ENCODE measurements at regions not wholly inside any gene's neighbourhood (a gene's known extent, or its start where the extent isn't known, plus 50 kb on each side); places are given as distances from the start of the nearest gene placed in this dataset.
"Not testable (repeated sequence)": the region's sequence is repeated elsewhere in the genome, so short reads cannot be mapped to it uniquely, and the experiment has no call there.

DNA sequence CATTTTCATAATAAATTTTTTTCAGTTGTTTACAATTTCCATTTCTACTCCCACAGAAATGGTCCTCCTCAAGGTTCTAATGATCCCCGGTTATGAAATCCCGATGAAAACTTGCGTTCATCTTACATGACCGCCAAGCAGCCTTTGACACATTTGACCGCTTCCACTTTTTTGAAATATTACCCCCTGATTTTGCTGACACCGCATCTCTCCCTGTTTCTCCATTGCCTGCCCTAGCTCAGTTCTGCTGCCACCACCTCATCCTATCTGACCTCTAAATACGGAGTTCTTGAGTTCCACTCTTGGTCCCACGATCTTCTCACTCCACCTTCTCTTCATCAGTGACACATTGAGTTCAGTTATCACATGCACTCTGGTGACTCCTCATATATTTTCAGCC, 74.1 kb downstream of the SLC35B3 start:
- no peak for DNase-seq

DNA sequence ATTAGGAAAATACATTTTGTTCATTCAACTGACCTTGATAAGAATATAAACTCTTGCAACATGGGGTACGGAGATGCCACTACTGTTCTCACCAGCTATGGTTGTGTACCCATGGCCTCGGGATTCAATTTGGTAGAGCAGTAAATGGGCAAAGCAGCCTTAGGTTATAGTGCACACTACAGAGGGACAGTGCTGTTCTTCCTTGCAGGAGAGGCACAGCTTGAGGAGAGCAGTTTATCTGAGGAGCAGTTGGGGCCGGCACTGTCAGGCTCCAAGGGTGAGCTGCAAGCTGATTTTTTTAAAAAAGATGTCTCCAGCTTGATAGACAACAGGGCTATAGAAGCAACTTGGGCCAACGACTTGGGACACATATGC, 82.4 kb downstream of the SLC35B3 start:
- no peak for DNase-seq

DNA sequence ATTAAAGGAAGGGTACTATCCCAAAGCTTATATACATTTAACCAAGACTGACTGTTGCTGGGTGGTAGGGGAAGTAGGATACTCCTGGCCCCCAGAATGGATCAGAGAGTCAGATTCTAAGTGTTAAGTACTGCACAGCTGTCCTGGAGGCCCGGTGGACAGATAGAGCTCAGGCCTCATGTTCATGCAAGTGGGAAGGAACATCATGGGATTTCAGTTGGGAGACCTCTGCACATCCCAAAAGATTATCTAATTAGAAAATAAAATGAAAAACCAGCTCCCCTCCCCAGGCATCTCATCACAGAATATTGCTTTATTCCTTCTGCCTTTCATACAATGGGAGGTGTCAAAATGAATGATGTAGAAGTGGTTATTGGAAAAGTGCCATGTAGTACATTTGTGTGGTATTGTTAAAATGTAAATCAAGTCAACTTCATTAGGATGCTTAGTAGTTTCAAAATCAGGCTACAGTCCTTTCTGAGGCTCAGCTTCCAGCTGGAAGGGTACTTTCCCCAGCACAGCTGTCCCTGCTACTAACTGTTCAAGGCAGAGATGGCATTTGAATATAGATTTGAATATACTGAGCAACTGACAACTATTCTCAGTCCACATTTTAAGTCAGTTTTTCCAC, 82.9 kb downstream of the SLC35B3 start:
- DNase-seq: no peak

- no peak for DNase-seq
Measured at GRCh38 chr6:8343600-8343999, 91.7 kb downstream of the SLC35B3 start.

- no peak for DNase-seq
Measured at GRCh38 chr6:8342241-8342819, 93.0 kb downstream of the SLC35B3 start.

- no peak for DNase-seq
Measured at GRCh38 chr6:8337147-8337546, 98.2 kb downstream of the SLC35B3 start.

GRCh38 chr6:8336406-8337057, 98.8 kb downstream of the SLC35B3 start:
- no peak for DNase-seq

DNA sequence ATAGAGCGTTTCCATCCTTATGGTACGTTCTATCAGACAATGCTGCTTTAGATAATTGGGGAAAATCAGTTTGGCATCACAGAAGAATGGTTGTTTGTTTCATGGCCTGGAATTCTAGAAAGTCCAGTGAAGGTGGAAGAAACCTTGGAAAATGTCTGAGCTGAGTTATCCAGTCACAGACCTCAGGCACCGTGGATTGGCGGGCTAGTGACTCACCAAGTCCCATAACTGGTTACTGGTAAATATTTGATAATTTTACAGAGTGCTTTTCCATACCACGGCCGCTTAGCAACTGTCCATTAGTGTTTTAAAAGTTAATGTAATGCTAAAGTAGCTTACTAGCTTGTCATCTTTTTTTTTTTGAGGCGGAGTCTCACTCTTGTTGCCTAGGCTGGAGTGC, 99.4 kb downstream of the SLC35B3 start:
- DNase-seq: no peak

DNA sequence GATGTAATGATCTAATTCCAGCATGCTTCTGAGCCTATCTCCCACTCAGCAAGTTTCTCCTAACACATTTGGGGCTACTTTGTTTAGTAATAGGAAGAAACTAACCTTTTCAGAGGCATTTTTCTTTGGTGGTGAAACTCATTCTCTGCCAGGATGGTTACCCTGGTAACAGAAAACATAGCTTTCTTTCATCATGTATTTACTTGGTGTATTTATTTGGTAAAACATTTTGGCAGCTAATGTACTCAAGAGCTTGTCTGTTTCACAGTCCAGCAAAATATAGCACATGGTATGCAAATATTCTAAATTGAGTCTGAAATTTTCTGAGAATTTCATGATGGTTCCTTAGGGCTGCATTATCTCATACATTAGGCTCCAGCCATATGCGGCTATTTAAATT, 100.0 kb downstream of the SLC35B3 start:
- no peak for DNase-seq

DNA sequence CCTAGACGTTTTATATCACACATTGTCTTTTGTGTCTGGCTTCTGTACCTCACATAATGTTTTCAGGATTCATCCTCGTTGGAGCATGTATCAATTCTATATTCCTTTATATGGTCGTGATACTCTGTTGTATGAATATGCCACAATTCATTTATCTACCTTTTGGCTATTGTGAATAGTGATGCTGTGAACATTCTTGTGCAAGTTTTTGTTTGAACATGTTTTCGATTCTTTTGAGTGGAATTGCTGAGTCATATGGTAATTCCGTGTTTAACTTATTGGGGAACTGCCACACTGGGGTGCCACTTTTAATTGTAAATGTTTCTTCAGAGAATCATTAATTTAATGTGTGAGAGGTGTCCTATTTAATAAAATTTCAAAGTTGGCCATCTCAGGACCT, 101.2 kb downstream of the SLC35B3 start:
- DNase-seq: no peak

DNA sequence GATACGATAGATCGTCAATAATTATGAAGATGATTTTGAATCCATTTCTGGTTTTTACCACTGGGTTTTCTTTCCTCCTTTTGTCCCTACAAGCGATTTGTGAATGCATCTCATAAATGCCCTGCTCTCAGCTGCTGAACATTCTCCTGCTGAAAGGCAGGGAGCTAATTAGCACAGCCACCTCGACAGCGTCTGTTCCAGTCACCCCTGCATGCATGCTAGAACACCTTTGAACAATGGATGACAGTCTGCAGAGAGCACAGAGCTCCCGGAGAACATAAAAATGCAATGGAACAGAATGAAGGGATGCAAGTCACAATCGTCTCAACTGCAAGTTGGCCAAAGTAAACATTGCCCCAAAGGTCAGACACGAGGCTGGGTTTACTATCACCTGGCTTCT, 105.8 kb downstream of the SLC35B3 start:
- DNase-seq: no peak

DNA sequence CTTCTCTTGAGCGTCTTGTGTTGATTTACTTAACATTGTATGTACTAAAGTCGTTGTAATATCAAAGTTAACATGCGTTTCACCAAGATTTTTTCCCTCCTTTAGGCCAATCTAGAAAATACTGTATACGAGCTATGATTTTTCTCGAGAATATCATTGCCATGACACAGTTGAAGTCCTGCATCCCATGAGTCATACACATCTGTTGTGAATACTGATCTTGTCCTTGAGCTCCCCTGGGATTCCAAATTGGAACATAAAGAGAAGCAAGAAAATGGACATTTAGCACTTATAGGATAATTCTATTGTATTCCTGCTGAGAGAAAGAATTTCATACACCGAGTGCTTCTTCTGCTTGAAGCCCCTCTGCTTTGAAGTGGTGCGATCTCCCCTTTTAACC, 109.6 kb downstream of the SLC35B3 start:
- DNase-seq: no peak

- DNase-seq: no peak
Measured at GRCh38 chr6:8322659-8323058, 112.7 kb downstream of the SLC35B3 start.

DNA sequence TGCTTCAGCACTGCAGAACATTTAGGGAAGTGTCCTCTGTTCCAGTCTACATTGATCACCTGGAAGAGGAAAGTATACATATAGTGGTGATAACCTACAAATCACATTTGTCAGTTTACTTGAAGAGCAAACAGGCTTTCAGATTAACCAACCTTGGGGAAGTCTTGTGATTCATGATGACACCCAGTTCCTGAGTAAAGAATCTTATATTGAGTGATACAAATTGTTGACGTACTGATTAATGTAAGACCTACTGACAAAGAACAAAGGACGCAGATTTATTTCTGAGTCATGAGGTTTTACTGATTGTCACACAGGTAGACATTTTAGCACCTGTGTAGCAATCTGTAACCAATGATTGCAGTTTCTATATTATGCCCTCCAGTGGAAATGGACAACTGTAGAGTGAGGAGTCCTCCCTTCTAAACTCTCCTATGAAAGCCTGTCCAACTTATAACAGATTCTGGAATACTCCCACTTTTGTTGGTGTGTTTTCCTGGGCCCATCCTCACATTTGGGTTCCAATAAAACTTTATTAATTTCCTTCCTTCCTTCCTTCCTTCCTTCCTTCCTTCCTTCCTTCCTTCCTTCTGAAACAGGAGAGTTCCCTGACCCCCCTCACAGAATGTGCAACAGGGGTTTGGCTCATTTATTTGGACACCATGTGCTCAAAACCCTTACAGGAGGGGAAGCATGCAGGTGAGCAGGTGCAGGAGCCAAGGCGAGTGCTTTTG, 113.5 kb downstream of the SLC35B3 start:
- no peak for DNase-seq

DNA sequence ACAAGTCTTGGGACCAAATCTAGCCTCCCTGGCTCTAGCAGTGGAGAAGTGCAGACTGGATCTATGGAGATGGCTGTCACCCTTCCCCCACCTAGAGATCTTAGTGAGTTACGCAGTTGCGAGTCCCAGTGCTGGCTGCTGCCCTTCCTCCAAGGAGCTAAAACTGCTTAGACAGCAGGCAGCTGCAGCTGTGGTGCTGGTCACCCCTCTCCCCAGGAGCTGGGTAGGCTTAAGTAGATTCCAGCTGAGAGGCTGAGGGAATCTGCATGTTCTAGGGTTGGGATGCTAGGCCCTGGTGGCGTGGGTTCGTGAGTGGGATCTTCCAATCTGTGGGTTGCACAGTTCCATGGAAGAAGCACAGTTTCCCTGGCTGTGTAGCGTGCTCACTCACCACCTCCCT, 120.2 kb downstream of the SLC35B3 start:
- DNase-seq: no peak

GRCh38 chr6:8301502-8301901, 133.8 kb downstream of the SLC35B3 start:
- DNase-seq: no peak

- DNase-seq: no peak
Measured at GRCh38 chr6:8299034-8299433, 136.3 kb downstream of the SLC35B3 start.

DNA sequence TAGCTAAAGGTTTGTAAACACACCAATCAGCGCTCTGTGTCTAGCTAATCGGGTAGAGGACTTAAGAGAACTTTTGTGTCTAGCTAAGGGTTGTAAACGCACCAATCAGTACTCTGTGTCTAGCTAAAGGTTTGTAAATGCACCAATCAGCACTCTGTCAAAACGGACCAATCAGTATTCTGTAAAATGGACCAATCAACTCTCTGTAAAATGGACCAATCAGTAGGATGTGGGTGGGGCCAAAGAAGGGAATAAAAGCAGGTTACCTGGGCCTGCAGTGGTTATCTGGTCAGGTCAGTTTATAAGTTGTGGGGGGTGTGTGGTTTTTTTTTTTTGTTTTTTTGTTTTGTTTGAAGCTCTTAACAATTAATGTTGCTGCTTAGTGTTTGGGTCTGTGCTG, 152.4 kb downstream of the SLC35B3 start:
- DNase-seq: not testable (repeated sequence)

DNA sequence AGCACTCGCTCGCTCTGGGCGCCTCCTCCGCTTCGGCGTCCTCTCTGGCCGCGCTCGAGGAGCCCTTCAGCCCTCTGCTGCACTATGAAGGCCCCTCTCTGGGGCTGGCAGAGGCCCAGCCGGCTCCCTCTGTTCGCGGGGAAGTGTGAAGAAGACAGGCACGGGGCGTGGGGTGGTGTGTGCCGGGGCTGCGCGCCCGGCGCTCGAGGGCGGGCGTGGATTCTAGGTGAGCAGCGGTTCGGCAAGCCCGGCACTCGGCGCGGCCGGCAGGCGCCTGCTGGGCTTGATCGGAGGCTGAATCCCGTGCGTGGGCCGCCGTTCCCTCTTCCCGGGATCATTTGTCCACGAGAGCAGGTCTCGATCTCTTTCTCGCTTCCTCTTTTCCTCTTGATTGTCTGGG, 153.0 kb downstream of the SLC35B3 start:
- DNase-seq: no peak

DNA sequence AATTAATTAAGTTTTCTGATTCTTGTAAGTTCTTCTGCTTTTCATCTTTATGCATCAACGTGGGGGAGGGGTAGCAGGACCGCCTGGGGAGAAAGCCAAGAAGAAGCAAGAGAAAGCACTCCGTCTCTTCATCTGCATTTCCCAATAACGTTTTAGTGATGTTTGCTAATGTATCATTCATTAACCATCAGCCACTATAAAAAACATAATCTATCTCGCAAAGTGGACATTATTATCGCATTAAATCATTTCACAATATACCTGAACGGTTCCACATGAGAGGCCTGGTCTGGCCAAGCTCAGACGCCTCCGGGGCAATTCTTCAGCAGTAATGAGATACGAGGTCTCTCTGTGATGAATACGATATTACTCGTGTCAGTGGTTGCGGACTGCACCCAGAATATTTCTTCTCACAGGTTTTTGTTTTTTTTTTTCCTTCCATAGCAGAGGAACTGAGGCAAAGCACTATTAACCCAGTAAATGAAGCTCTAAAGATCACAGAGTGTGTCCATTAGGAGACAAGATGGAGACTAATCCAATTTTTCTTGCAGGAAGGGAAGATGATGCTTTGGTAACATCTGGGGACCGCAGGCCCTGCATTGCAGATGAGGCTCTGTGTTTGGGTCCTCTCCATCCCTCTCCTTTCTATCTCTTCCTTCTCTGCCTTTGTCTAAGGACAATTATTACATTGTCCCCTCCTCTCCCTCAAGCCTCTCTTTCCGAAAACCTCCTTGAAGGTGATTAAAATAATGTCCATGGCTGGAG, 156.1 kb downstream of the SLC35B3 start:
- no peak for DNase-seq

DNA sequence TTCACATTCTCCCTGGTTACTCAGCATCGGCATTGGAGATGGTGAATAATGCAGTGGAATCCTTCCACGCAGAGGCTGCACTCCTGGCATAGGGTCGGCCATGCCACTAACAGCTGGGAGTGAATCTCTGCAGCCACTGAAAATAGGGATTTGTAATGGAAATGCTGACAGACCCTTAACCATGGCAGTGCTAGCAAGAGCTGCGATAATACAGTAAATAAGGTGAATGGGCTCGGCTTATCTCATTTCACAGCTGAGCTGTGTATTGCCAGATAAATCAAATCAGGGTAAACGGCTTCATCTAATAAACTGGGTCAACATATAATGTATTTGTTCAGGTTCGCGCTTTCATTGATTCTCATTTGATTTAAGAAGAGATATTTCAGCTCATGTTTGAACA, 156.8 kb downstream of the SLC35B3 start:
- no peak for DNase-seq

GRCh38 chr6:8277769-8278168, 157.6 kb downstream of the SLC35B3 start:
- no peak for DNase-seq

DNA sequence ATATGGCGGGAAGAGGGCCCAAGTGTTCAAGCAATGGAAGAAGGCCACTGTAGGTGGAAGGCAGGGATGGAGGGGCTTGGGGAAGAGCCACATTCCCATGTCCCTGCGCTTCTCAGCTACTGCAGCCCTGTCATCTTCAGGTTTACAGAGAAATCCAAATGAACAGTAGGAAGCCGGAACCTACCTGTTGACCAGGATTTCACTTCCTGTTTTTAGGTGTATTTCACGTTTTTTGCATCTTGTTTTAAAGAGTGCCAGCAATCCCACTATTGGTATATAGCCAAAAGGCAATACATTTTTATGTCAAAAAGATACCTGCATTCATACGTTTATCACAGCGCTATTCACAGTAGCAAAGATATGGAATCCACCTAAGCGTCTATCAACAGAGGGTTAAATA, 159.2 kb downstream of the SLC35B3 start:
- DNase-seq: no peak

All from NCI-H1930 (cell line).